Astrocyte (in vitro differentiated cells and primary cell): ENCODE measurements at regions not wholly inside any gene's neighbourhood (a gene's known extent, or its start where the extent isn't known, plus 50 kb on each side); places are given as distances from the start of the nearest gene placed in this dataset.

ENCODE experiments used
- DNase-seq: peaks from one replicate; pipeline ENCODE4 v3.0.0-alpha.2; 2010; ENCODE audit warnings: low read depth
- FAIRE-seq: peaks from 2 replicates; lab custom pipeline; 2011; peaks lifted over from hg19 to GRCh38; lab: Jason Lieb, UNC
- H2AFZ ChIP-seq: 2 replicates; pipeline ENCODE4 v1.6.0; 2012; ENCODE audit warnings: low read depth, low read length, inconsistent platforms
- H3K27ac ChIP-seq: 2 replicates; pipeline ENCODE4 v1.5.1; 2011; ENCODE audit warnings: low read depth, low read length, inconsistent platforms
- H3K27me3 ChIP-seq: 2 replicates; pipeline ENCODE4 v1.6.0; 2011; ENCODE audit warnings: low read length, inconsistent platforms; ENCODE audit not compliant: insufficient read depth
- H3K36me3 ChIP-seq: 2 replicates; pipeline ENCODE4 v1.5.1; 2011; ENCODE audit warnings: low read length, inconsistent platforms; ENCODE audit not compliant: insufficient read depth
- H3K4me1 ChIP-seq: 2 replicates; pipeline ENCODE4 v1.5.1; 2011; ENCODE audit warnings: low read length, inconsistent platforms; ENCODE audit not compliant: insufficient read depth
- H3K4me2 ChIP-seq: 2 replicates; pipeline ENCODE4 v1.6.0; 2012; ENCODE audit warnings: low read length, inconsistent platforms
- H3K4me3 ChIP-seq: 2 replicates; pipeline ENCODE4 v1.5.1; 2011; ENCODE audit warnings: low read depth, mild to moderate bottlenecking, low read length, inconsistent platforms; ENCODE audit not compliant: insufficient read depth
- H3K79me2 ChIP-seq: 2 replicates; pipeline ENCODE4 v1.6.0; 2012; ENCODE audit warnings: mild to moderate bottlenecking, low read length, inconsistent platforms; ENCODE audit not compliant: insufficient read depth
- H3K9ac ChIP-seq: 2 replicates; pipeline ENCODE4 v1.6.0; 2012; ENCODE audit warnings: mild to moderate bottlenecking, low read length, inconsistent platforms
- H3K9me3 ChIP-seq: 2 replicates; pipeline ENCODE4 v1.5.1; 2012; ENCODE audit warnings: low read depth, mild to moderate bottlenecking, low read length, inconsistent platforms; ENCODE audit not compliant: insufficient read depth
- H4K20me1 ChIP-seq: 2 replicates; pipeline ENCODE4 v1.6.0; 2012; ENCODE audit warnings: low read length, inconsistent platforms; ENCODE audit not compliant: insufficient read depth
- H3K27ac Mint-ChIP-seq: one replicate; pipeline ENCODE4 v1.8.0; 2021; ENCODE audit warnings: mild to moderate bottlenecking, mixed read lengths; ENCODE audit not compliant: unreplicated experiment
- H3K27me3 Mint-ChIP-seq: one replicate; pipeline ENCODE4 v1.8.0; 2021; ENCODE audit warnings: low read depth, mixed read lengths; ENCODE audit not compliant: unreplicated experiment
- H3K36me3 Mint-ChIP-seq: one replicate; pipeline ENCODE4 v1.8.0; 2021; ENCODE audit warnings: low read depth, mixed read lengths; ENCODE audit not compliant: unreplicated experiment
- H3K4me1 Mint-ChIP-seq: one replicate; pipeline ENCODE4 v1.8.0; 2021; ENCODE audit warnings: low read depth, mixed read lengths; ENCODE audit not compliant: unreplicated experiment
- H3K4me3 Mint-ChIP-seq: one replicate; pipeline ENCODE4 v1.8.0; 2021; ENCODE audit warnings: mild to moderate bottlenecking, moderate library complexity, mixed read lengths; ENCODE audit not compliant: unreplicated experiment
- H3K9me3 Mint-ChIP-seq: one replicate; pipeline ENCODE4 v1.8.0; 2021; ENCODE audit warnings: mild to moderate bottlenecking, mixed read lengths; ENCODE audit not compliant: unreplicated experiment
- CTCF ChIP-seq: IDR thresholded peaks from 2 replicates; pipeline ENCODE4 v1.5.1; 2011; ENCODE audit warnings: low read depth, mild to moderate bottlenecking, inconsistent platforms, low read length, moderate library complexity; ENCODE audit not compliant: insufficient read depth
- EZH2 ChIP-seq: IDR thresholded peaks from 2 replicates; pipeline ENCODE4 v1.6.1; 2012; ENCODE audit warnings: mild to moderate bottlenecking, low read length, inconsistent platforms; ENCODE audit not compliant: insufficient read depth

GRCh38 chr14:34330846-34331245, 131.2 kb downstream of the SPTSSA start:
- Histone ChIP-seq H2AFZ (no peak overlapping the region), H3K9ac (no peak overlapping the region), H3K4me3 (no peak overlapping the region), H3K4me1 (no peaks in the 10 kb centered on the region), H3K27me3 (no peaks in the 10 kb centered on the region), H4K20me1 (no peaks in the 10 kb centered on the region), H3K9me3 (no peaks in the 10 kb centered on the region), H3K4me2 (no peak overlapping the region), H3K27ac (no peak overlapping the region), H3K79me2 (no peaks in the 10 kb centered on the region), H3K36me3 (no peaks in the 10 kb centered on the region)
- Mint-ChIP-seq H3K36me3 (no peaks in the 10 kb centered on the region), H3K27ac (no peak overlapping the region), H3K4me3 (no peak overlapping the region), H3K9me3 (no peaks in the 10 kb centered on the region), H3K4me1 (no peaks in the 10 kb centered on the region), H3K27me3 (no peaks in the 10 kb centered on the region)
- DNase-seq (no peak), FAIRE-seq (no peak)
- TF ChIP-seq CTCF (no peak), EZH2 (no peak)

GRCh38 chr14:34329301-34329700, 132.7 kb downstream of the SPTSSA start:
- Mint-ChIP-seq H3K9me3 (no peaks in the 10 kb centered on the region), H3K27ac (no peak overlapping the region), H3K4me3 (no peak overlapping the region), H3K27me3 (no peaks in the 10 kb centered on the region), H3K4me1 (no peaks in the 10 kb centered on the region), H3K36me3 (no peaks in the 10 kb centered on the region)
- H3K27me3 ChIP-seq, result no peaks in the 10 kb centered on the region
- FAIRE-seq (no peak), DNase-seq (no peak)
- H3K36me3 ChIP-seq, result no peaks in the 10 kb centered on the region
- H3K27ac ChIP-seq, result no peak overlapping the region
- no peak overlapping the region for H3K4me3 ChIP-seq
- no peak overlapping the region for H2AFZ ChIP-seq
- no peaks in the 10 kb centered on the region for H3K79me2 ChIP-seq
- no peaks in the 10 kb centered on the region for H3K4me1 ChIP-seq
- H3K9ac ChIP-seq, result no peak overlapping the region
- H3K9me3 ChIP-seq, result no peaks in the 10 kb centered on the region
- no peak overlapping the region for H3K4me2 ChIP-seq
- no peak for TF ChIP-seq EZH2
- no peak for TF ChIP-seq CTCF
- no peaks in the 10 kb centered on the region for H4K20me1 ChIP-seq

GRCh38 chr14:34328178-34328577, 133.9 kb downstream of the SPTSSA start:
- DNase-seq (no peak), FAIRE-seq (no peak)
- no peaks in the 10 kb centered on the region for H3K27me3 Mint-ChIP-seq
- Histone ChIP-seq H2AFZ (no peak overlapping the region), H3K36me3 (no peaks in the 10 kb centered on the region), H3K9me3 (no peaks in the 10 kb centered on the region), H3K79me2 (no peaks in the 10 kb centered on the region), H3K4me3 (no peak overlapping the region), H3K9ac (no peak overlapping the region), H3K27ac (no peak overlapping the region), H3K4me1 (no peaks in the 10 kb centered on the region), H3K27me3 (no peaks in the 10 kb centered on the region), H3K4me2 (no peak overlapping the region), H4K20me1 (no peaks in the 10 kb centered on the region)
- no peaks in the 10 kb centered on the region for H3K36me3 Mint-ChIP-seq
- H3K27ac Mint-ChIP-seq, result no peak overlapping the region
- H3K9me3 Mint-ChIP-seq, result no peaks in the 10 kb centered on the region
- TF ChIP-seq EZH2 (no peak), CTCF (no peak)
- H3K4me1 Mint-ChIP-seq, result no peaks in the 10 kb centered on the region
- H3K4me3 Mint-ChIP-seq, result no peak overlapping the region
